ENCODE measurements at regions not wholly inside any gene's neighbourhood (a gene's known extent, or its start where the extent isn't known, plus 50 kb on each side); places are given as distances from the start of the nearest gene placed in this dataset.
A peak's percentile ranks its signal among the peaks of the same experiment; 100 is the strongest.

DNA sequence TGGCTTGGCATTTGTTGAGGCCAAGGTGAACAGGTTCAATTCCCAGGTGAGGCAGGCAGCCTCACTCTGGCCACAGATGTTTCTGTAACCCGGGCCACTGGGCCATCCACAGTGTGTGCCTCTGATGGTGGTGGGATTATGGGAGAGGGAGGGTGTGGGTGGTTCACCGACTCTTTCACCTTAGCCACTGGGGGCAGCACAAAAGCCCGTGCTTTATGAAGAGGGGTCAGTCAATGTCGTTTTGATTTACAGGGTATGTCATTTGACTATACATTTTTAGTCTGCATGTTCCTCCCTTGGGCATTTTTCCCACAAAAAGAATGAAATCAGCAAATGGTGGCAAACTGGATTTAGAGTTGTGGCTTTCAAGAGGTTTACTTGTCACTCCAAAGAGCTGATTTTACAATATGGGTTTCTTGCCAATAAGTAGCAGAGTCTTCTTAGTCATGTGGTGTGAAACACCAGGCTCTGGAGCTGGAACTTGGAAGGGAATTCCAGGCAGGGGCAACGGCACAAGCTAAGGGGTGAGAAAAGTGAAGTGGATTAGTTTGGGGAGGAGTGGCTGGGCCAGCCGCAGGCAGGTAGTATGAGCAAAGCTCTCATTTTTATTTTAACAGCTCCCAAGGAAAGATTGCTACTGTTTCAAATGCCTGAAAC lies 217.8 kb upstream of the ZBED5 start:
- no peak for ATAC-seq (ENCODE audit: low read depth)
- H3K27ac ChIP-seq (ENCODE audit: poor library complexity, severe bottlenecking), result no peak overlapping the region

DNA sequence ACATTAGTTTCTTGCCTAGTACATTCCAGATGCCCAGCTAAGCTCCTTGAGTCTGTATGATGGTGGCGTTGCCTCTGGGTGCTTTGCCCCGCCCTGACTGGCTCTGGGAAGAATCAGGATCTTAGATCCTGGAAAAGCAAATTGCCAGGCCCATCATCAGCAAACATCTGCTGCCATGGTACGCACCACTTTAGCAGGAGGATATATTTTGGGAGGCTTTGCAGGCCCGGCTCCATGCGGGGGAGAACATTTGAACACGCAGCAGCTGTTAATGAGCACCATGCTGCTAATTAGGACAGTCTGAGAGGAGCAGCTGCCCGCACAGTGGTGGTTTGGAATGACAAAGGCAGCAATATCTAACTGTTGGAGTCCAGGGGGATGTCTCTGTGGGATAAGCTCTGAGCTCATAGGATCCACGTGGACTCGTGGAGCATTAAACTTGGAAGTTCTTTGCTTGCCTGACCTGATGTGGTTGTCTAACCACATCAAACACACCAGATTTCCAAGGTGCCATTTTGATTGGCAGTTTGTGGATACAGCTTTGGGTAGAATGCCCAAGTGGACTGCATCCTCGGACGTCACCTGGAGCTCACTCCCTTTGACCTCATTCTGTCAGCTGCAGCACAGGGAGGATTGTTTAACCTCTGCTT lies 217.0 kb upstream of the ZBED5 start:
- Histone ChIP-seq H3K27me3 (ENCODE audit: insufficient read depth, poor library complexity, severe bottlenecking) (no peaks in the 10 kb centered on the region), H3K4me1 (ENCODE audit: insufficient read depth, poor library complexity, severe bottlenecking) (peaks cover 3% of the 10 kb centered on the region), H3K36me3 (ENCODE audit: low read depth) (no peaks in the 10 kb centered on the region), H3K27ac (ENCODE audit: poor library complexity, severe bottlenecking) (no peak overlapping the region), H3K9me3 (ENCODE audit: severe bottlenecking) (no peaks in the 10 kb centered on the region), H3K4me3 (ENCODE audit: severe bottlenecking) (no peak overlapping the region)
- TF ChIP-seq, protein P1, sequence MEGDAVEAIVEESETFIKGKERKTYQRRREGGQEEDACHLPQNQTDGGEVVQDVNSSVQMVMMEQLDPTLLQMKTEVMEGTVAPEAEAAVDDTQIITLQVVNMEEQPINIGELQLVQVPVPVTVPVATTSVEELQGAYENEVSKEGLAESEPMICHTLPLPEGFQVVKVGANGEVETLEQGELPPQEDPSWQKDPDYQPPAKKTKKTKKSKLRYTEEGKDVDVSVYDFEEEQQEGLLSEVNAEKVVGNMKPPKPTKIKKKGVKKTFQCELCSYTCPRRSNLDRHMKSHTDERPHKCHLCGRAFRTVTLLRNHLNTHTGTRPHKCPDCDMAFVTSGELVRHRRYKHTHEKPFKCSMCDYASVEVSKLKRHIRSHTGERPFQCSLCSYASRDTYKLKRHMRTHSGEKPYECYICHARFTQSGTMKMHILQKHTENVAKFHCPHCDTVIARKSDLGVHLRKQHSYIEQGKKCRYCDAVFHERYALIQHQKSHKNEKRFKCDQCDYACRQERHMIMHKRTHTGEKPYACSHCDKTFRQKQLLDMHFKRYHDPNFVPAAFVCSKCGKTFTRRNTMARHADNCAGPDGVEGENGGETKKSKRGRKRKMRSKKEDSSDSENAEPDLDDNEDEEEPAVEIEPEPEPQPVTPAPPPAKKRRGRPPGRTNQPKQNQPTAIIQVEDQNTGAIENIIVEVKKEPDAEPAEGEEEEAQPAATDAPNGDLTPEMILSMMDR (IDR thresholded peaks at IDR 0.05; ENCODE audit: poor library complexity, severe bottlenecking), result no peak
- DNase-seq (ENCODE audit: low spot score) (no peak), ATAC-seq (ENCODE audit: low read depth) (no peak)

More for the DNA sequence above, 217.8 kb upstream of the ZBED5 start:
- H3K36me3 ChIP-seq (ENCODE audit: low read depth), result no peaks in the 10 kb centered on the region
- H3K4me1 ChIP-seq (ENCODE audit: insufficient read depth, poor library complexity, severe bottlenecking), result peaks cover 3% of the 10 kb centered on the region
- H3K27me3 ChIP-seq (ENCODE audit: insufficient read depth, poor library complexity, severe bottlenecking), result no peaks in the 10 kb centered on the region
- TF ChIP-seq, protein P1 (IDR thresholded peaks at IDR 0.05; ENCODE audit: poor library complexity, severe bottlenecking), result no peak
- no peaks in the 10 kb centered on the region for H3K9me3 ChIP-seq (ENCODE audit: severe bottlenecking)
- no peak overlapping the region for H3K4me3 ChIP-seq (ENCODE audit: severe bottlenecking)
- no peak for DNase-seq (ENCODE audit: low spot score)

DNA sequence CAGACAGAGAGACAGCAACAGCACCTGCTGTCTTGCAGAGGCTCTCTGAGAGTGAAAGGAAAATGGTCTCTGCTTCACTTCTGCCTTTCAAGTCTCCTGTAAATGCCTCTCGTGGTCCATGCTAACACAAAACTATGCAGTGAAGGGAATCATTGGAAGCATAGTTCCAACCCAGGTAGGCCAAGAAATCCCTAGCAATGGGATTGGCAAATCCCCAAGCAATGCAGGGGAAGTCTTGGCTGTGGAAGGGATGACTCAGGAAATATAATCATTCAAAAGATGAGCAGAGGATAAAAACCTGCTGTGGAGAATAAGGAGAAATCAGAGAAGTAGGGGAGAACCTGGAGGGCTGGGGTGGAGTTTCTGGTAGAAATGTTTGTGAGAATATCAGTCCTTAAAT lies 216.1 kb upstream of the ZBED5 start:
- DNase-seq (ENCODE audit: low spot score) (no peak), ATAC-seq (ENCODE audit: low read depth) (0 out of 3 replicates have a peak, but pooled peaks have one; percentile 20)
- H3K27ac ChIP-seq (ENCODE audit: poor library complexity, severe bottlenecking), result no peak overlapping the region
- H3K36me3 ChIP-seq (ENCODE audit: low read depth), result no peaks in the 10 kb centered on the region
- TF ChIP-seq, protein P1 (IDR thresholded peaks at IDR 0.05; ENCODE audit: poor library complexity, severe bottlenecking), result no peak
- no peaks in the 10 kb centered on the region for H3K9me3 ChIP-seq (ENCODE audit: severe bottlenecking)
- H3K27me3 ChIP-seq (ENCODE audit: insufficient read depth, poor library complexity, severe bottlenecking), result no peaks in the 10 kb centered on the region
- H3K4me3 ChIP-seq (ENCODE audit: severe bottlenecking), result no peak overlapping the region
- peaks cover 3% of the 10 kb centered on the region for H3K4me1 ChIP-seq (ENCODE audit: insufficient read depth, poor library complexity, severe bottlenecking)

DNA sequence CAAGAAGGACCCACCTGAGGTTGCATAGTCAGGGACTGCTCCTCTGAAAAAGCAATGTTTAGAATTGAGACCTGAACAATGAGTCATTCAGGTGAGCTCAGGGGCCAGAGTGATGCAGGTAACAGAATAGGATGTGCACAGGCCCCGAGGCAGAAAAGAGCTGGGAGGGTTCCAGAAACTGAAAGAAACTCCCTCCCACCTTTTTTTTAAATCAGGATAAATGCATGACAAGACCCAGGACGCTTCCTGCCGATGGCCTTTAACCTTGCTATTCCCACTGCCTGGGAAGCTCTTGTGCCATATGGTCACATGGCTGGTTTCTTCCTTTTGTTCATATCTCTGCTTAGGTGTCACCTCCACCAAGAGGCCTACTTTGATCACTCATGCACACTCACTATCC lies 214.2 kb upstream of the ZBED5 start:
- peaks cover 3% of the 10 kb centered on the region for H3K4me1 ChIP-seq (ENCODE audit: insufficient read depth, poor library complexity, severe bottlenecking)
- no peak overlapping the region for H3K27ac ChIP-seq (ENCODE audit: poor library complexity, severe bottlenecking)
- DNase-seq (ENCODE audit: low spot score) (no peak), ATAC-seq (ENCODE audit: low read depth) (peak; percentile 93)
- H3K27me3 ChIP-seq (ENCODE audit: insufficient read depth, poor library complexity, severe bottlenecking), result no peaks in the 10 kb centered on the region
- TF ChIP-seq, protein P1 (IDR thresholded peaks at IDR 0.05; ENCODE audit: poor library complexity, severe bottlenecking), result no peak
- no peaks in the 10 kb centered on the region for H3K36me3 ChIP-seq (ENCODE audit: low read depth)
- no peak overlapping the region for H3K4me3 ChIP-seq (ENCODE audit: severe bottlenecking)
- H3K9me3 ChIP-seq (ENCODE audit: severe bottlenecking), result no peaks in the 10 kb centered on the region

DNA sequence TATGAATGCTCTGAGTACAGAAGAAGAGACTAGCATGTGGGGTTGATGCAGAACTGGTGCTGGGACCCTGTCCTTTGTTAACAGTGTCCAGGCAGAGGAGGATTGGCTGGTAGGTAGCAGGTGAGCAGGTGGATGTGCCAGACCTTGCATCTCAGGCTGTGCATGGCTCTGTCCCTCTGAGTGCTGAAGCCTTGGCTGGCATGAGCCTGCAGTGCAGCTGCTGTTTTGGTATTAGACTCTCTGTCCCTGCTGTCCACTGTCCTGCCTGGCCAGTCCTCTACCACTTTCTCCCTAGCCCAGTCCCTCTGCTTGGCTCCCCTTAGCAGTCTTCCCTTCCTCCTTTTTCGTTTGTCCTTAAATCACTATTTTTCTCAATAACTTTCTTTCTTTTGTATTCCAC lies 213.6 kb upstream of the ZBED5 start:
- no peak for DNase-seq (ENCODE audit: low spot score)
- H3K36me3 ChIP-seq (ENCODE audit: low read depth), result no peaks in the 10 kb centered on the region
- no peaks in the 10 kb centered on the region for H3K27me3 ChIP-seq (ENCODE audit: insufficient read depth, poor library complexity, severe bottlenecking)
- no peak overlapping the region for H3K4me3 ChIP-seq (ENCODE audit: severe bottlenecking)
- TF ChIP-seq, protein P1 (IDR thresholded peaks at IDR 0.05; ENCODE audit: poor library complexity, severe bottlenecking), result no peak
- no peak overlapping the region for H3K27ac ChIP-seq (ENCODE audit: poor library complexity, severe bottlenecking)
- peaks cover 3% of the 10 kb centered on the region for H3K4me1 ChIP-seq (ENCODE audit: insufficient read depth, poor library complexity, severe bottlenecking)
- ATAC-seq (ENCODE audit: low read depth), result peak; percentile 17; the same call in 1 of the 3 replicates
- H3K9me3 ChIP-seq (ENCODE audit: severe bottlenecking), result no peaks in the 10 kb centered on the region
